GM21619 (cell line): ENCODE measurements at regions not wholly inside any gene's neighbourhood (a gene's known extent, or its start where the extent isn't known, plus 50 kb on each side); places are given as distances from the start of the nearest gene placed in this dataset.

ENCODE experiments used
- ATAC-seq: cut with Tn5 transposase; IDR thresholded peaks from one replicate; pipeline ENCODE4 v1.9.1; 2021; ENCODE audit not compliant: unreplicated experiment

GRCh38 chr10:30256084-30256483 is 93.0 kb downstream of the MTPAP start:
- no peak for ATAC-seq

GRCh38 chr10:30254926-30255325 is 94.2 kb downstream of the MTPAP start:
- no peak for ATAC-seq

GRCh38 chr10:30248728-30249127 is 100.3 kb downstream of the MTPAP start:
- ATAC-seq: no peak

- no peak for ATAC-seq
Observed at GRCh38 chr10:30247704-30248103, 101.4 kb downstream of the MTPAP start.

GRCh38 chr10:30241422-30242110 is 107.5 kb downstream of the MTPAP start:
- ATAC-seq: no peak

GRCh38 chr10:30238836-30239235 is 110.2 kb downstream of the MTPAP start:
- no peak for ATAC-seq

- ATAC-seq: no peak
Observed at GRCh38 chr10:30233186-30233959, 115.7 kb downstream of the MTPAP start.

- ATAC-seq: no peak
Observed at GRCh38 chr10:30231709-30232108, 117.4 kb downstream of the MTPAP start.

GRCh38 chr10:30231071-30231652 is 117.9 kb downstream of the MTPAP start:
- no peak for ATAC-seq

- no peak for ATAC-seq
Observed at GRCh38 chr10:30229536-30229935, 119.5 kb downstream of the MTPAP start.

- no peak for ATAC-seq
Observed at GRCh38 chr10:30228417-30229036, 120.6 kb downstream of the MTPAP start.

GRCh38 chr10:30227481-30227880 is 121.6 kb downstream of the MTPAP start:
- no peak for ATAC-seq

- no peak for ATAC-seq
Observed at GRCh38 chr10:30219971-30220751, 128.9 kb downstream of the MTPAP start.

GRCh38 chr10:30216821-30217220 is 132.3 kb downstream of the MTPAP start:
- no peak for ATAC-seq

- ATAC-seq: no peak
Observed at GRCh38 chr10:30215623-30216022, 133.5 kb downstream of the MTPAP start.

- ATAC-seq: no peak
Observed at GRCh38 chr10:30215141-30215540, 133.9 kb downstream of the MTPAP start.

- no peak for ATAC-seq
Observed at GRCh38 chr10:30210296-30210695, 138.8 kb downstream of the MTPAP start.

GRCh38 chr10:30208330-30208729 is 140.7 kb downstream of the MTPAP start:
- no peak for ATAC-seq

- no peak for ATAC-seq
Observed at GRCh38 chr10:30207485-30208052, 141.5 kb downstream of the MTPAP start.

GRCh38 chr10:30200017-30200415 is 140.6 kb upstream of the JCAD start:
- no peak for ATAC-seq
